DMS79 (cell line): ENCODE measurements at regions not wholly inside any gene's neighbourhood (a gene's known extent, or its start where the extent isn't known, plus 50 kb on each side); places are given as distances from the start of the nearest gene placed in this dataset.
"Not testable (repeated sequence)": the region's sequence is repeated elsewhere in the genome, so short reads cannot be mapped to it uniquely, and the experiment has no call there.

Experiments
- DNase-seq: peaks from one replicate; lab custom pipeline; 2025; lab: John Stamatoyannopoulos, UW

- DNase-seq = no peak
Observed at GRCh38 chr5:163789870-163790269, 284.5 kb downstream of the MAT2B start.

GRCh38 chr5:163790497-163790896, 285.1 kb downstream of the MAT2B start:
- no peak for DNase-seq

- no peak for DNase-seq
Observed at GRCh38 chr5:163794993-163795392, 289.6 kb downstream of the MAT2B start.

- DNase-seq = no peak
Observed at GRCh38 chr5:163807781-163808180, 302.4 kb downstream of the MAT2B start.

DNA sequence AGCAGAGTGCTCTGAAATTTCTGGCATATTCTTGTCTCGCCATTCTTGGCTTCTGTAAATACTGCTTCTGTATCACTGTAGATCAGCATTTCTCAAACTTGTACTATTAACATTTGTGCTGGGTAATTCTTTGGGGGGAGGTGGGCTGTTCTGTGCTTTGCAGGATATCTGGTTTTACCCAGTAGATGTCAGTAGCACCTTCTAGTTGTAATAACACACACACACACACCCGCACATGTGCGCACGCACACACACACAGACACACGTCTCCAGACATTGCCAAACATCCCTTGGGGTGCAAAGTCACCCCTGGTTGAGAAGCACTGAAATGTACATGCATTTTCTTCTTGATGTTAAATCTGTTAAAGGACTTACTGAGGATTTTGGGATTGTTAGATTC, 304.1 kb downstream of the MAT2B start:
- DNase-seq = no peak

DNA sequence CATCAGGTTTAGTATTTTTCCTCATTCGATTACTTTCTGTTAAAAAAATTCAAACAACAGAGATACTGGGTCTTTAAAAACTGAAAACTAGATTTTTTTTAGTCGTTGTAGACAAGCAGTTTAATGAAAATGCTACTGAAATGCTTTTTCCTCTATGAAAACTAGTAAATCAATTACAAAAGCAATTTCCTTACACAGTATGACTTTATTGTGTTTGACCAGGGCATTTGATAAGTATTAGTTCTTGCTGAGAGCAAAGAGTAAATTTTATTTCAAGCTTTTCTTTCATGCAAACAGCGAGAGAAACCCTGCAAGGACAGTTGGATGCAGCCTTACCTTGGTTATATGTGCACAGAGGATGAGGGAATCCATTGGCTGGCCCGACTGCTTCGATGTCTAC, 308.5 kb downstream of the MAT2B start:
- no peak for DNase-seq

DNA sequence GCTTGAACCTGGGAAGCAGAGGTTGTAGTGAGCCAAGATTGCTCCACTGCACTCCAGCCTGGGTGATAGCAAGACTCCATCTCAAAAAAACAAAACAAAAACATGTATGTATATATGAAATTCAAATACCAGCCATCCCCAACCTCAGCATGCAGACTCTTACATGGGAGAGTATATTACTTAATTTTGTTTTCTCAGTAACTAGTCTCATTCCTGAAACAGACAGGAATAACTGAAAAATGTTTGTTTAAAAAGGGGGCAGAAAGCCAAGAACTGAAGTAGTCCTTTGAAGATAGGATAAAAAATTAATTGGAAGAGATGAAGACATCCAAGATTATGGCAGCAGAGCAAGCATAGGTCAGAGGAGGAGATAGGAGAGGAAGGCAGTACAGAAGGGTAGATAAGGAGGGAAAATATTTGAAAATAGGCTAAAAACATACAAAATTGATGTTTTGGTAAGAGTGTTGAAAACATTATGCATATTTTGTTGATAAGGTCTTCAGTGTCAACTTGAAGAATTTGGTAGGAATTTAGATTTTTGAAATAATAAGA, 309.9 kb downstream of the MAT2B start:
- DNase-seq = no peak

DNA sequence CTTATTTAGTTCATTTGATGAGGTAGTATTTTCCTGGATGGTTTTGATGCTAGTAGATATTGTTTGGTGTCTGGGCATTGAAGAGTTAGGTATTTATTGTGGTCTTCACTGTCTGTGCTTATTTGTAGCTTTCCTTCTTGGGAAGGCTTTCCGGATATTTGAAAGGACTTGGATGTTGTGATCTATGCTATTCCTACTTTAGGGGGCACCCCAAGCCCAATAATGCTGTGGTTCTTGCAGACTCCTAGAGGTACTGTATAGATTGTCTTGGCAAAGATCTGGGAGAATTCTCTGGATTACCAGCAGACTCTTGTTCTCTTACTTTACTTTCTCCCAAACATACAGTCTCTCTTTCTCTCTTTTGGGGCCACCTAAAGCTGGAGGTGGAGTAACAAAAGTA, 315.7 kb downstream of the MAT2B start:
- DNase-seq = no peak

DNA sequence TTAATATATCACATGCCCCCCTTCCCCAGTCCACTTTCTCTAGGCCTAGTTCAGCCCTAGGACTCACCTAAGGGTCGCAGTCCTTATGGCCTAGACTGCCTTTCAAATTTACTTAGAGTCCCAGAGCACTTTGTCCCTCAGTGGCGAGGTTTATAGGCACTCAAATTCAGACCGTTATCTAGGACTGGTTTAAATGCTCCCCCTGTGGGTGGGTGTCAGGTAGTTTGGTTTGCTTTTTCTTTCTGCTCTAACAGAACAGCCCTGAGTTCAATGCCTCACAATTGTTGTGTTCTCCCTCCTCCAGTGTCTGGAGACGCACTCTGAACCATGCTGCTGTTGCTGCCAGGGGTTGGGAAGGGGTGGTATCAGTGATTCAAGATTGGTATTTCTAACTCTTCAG, 317.1 kb downstream of the MAT2B start:
- no peak for DNase-seq

GRCh38 chr5:163825661-163826060, 320.2 kb downstream of the MAT2B start:
- DNase-seq = no peak

- DNase-seq = no peak
Observed at GRCh38 chr5:163826201-163826600, 320.8 kb downstream of the MAT2B start.

- no peak for DNase-seq
Observed at GRCh38 chr5:163832155-163832554, 326.7 kb downstream of the MAT2B start.

GRCh38 chr5:163838738-163839137, 333.3 kb downstream of the MAT2B start:
- no peak for DNase-seq

DNA sequence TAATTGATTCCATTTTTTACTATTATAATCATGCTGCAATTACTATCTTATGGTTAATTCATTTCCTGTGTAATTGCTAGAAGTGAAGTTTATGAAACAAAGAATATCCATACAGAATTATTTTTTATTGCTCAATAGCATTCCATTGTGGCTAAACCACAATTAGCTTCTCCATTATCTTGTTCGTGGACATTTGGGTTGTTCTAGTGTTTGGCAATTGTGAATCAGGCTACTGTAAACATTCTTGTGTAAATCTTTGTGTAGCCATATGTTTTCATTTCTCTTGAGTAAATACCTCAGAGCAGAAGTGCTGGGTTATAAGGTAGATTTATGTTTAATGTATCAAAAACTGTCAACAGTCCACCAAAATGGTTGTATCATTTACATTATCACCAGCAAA, 341.1 kb downstream of the MAT2B start:
- DNase-seq = no peak

- no peak for DNase-seq
Observed at GRCh38 chr5:163855754-163856153, 350.3 kb downstream of the MAT2B start.

DNA sequence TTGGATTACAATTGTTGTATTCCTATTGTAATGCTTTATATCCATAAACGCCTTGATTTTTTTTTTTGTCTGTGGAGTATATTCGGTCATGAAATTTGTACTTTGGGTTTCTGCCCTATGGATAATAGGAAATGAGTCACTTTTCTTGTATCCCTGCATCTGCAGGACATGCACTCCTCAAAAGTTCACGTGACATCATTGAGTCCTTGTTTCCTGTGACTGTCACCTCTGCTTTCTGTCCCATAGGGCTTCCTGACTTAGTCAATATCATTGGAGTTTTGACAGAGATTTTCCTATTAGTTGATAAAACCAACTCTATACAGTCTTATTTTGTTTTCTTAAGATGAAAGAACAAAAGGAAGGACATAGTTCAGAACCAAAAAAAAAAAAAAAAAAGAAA, 356.3 kb downstream of the MAT2B start:
- DNase-seq = no peak

DNA sequence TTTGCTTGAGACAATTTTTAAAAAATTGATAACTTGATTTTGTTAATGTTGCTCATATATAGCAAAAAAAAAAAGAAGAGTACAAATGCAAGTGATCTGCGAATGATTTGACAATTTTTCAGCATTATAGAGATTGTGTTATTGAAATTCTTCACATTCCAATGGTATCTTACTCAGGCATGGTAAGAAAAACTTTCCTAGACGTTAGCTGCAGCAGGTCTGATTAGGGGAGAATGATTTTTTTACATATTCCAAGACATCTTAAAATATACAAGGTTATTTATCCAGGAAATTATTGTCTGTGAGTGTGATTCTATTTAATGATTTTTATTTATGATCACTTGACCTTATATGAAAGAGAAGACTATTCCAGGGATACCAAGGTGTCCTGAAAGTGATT, 361.9 kb downstream of the MAT2B start:
- no peak for DNase-seq

DNA sequence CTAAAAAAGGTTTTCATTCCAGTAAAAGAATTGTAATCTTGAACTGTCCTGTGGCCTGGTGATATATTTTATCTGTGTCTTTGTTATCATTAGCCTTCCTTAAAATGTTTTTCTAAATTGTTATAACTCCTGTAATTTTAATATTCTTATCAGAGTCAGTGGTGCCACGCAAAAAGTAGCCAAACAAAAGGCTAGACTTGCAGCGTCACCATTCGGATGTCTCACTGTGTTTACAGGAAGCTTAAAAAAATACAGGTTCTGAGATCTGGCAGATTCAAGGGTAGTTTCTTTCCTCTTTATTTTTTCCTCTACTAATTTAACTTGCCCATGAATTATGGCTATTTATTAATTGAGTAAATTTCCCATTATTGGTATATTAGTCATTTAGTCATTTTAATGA, 362.3 kb downstream of the MAT2B start:
- no peak for DNase-seq

DNA sequence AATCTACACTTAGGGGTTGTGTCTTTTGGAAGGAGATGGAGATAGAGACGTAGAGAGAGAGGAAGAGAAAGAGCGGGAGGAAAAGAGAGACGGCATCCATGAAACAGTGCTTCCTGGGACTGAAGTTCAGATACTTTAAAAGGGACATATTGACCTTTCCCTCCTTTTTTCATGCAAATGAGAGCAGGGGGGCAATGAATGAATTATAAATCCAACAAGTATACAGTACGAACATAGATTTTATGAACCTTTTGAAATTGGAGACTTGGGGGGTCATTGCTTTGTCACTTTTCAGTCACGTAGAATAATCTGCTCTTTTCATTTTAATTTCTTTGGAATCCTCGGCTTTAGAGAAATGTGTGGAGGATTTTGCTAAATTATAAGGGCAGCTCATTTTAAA, 364.2 kb downstream of the MAT2B start:
- no peak for DNase-seq

- no peak for DNase-seq
Observed at GRCh38 chr5:163870441-163870840, 365.0 kb downstream of the MAT2B start.

- DNase-seq = no peak
Observed at GRCh38 chr5:163874431-163874830, 369.0 kb downstream of the MAT2B start.

- DNase-seq = not testable (repeated sequence)
Observed at GRCh38 chr5:163874912-163875311, 369.5 kb downstream of the MAT2B start.

DNA sequence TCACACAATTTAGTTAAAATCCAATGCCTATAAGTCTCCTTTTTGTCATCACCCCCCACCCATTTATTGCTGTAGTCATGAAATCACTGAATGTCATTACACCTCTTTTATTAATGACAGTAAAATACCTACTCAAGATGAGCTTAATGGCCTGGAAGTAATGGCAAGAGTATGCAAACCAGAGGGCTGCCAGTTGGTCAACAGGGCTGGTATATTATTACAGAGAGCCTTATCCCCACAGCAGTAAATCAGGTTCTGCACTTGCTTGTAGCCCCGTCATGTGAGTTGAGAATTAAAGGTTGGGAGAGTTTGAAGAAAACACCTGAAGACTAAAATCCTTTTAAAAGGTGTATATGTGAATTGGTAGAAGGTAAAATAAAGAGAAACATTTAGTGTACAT, 372.4 kb downstream of the MAT2B start:
- no peak for DNase-seq

DNA sequence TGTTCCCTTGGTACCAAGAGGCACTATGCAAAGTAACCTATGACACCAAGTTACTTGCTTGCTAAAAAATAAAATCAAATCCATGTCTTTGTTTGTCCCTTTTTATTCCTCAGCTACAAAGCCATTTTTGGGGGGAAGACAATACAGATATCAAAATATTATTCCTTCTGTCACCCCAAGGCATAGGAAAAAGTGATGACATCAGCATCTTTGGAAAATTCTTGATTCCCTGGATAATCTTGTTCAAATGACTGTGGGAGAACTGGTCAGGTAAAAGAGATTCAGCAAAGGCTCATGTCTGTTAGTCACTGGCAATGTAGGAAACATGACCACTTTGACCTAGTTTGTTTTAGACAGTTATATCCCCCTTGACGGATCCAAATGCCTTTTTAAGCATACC, 373.1 kb downstream of the MAT2B start:
- no peak for DNase-seq

DNA sequence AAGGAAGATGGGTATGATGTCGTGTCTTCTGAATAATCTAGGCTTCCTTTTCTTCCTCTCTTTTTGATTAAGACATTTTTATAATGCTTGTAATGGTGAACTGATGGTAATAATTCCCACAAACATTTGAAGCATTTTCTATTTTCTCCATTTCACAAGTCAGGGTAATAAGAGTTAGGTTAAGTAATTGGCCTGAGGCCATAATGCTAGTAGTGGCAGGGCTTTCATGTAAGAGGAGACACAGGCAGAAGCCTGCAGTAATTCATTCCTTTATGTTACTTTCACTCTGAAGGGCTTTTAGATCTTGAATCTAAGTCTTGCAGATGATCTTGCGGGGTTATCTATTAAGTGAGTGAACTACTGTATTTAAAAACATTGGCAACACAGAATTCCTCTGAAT, 374.9 kb downstream of the MAT2B start:
- DNase-seq = no peak
